ENCODE measurements at regions not wholly inside any gene's neighbourhood (a gene's known extent, or its start where the extent isn't known, plus 50 kb on each side); places are given as distances from the start of the nearest gene placed in this dataset.

GRCh38 chr2:55973673-55974072 is 50.1 kb upstream of the EFEMP1 start:
- no peaks in the 10 kb centered on the region for H3K4me1 ChIP-seq (ENCODE audit: insufficient read depth, low read length, poor library complexity, severe bottlenecking)
- no peaks in the 10 kb centered on the region for H3K79me2 ChIP-seq (ENCODE audit: insufficient read depth, low read length)
- H3F3A ChIP-seq (ENCODE audit: low read depth), result no peaks in the 10 kb centered on the region
- no peaks in the 10 kb centered on the region for H4K20me1 ChIP-seq (ENCODE audit: insufficient read depth, low read length, poor library complexity, severe bottlenecking)
- H3K9me3 ChIP-seq (ENCODE audit: insufficient read depth, low read depth, low read length), result no peaks in the 10 kb centered on the region
- no peak overlapping the region for H3K9ac ChIP-seq (ENCODE audit: low read depth, low read length, poor library complexity, severe bottlenecking)
- TF ChIP-seq CTCF (conservative IDR thresholded peaks at IDR 0.05; ENCODE audit: low read length) (no peak), EZH2phosphoT487 (IDR thresholded peaks at IDR 0.05; ENCODE audit: borderline replicate concordance) (no peak)
- H3K4me3 ChIP-seq (ENCODE audit: low read length, poor library complexity, severe bottlenecking), result no peak overlapping the region
- H3K36me3 ChIP-seq (ENCODE audit: insufficient read depth, low read length), result no peaks in the 10 kb centered on the region
- H3K9me2 ChIP-seq (replicated peaks; ENCODE audit: low read depth, low read length), result no peaks in the 10 kb centered on the region
- peaks cover 8% of the 10 kb centered on the region for H3K27me3 ChIP-seq (ENCODE audit: insufficient read depth, low read length, poor library complexity, severe bottlenecking)
- H2AFZ ChIP-seq (ENCODE audit: low read length), result no peak overlapping the region
- no peak overlapping the region for H3K4me2 ChIP-seq (ENCODE audit: low read depth, low read length, poor library complexity, severe bottlenecking)

DNA sequence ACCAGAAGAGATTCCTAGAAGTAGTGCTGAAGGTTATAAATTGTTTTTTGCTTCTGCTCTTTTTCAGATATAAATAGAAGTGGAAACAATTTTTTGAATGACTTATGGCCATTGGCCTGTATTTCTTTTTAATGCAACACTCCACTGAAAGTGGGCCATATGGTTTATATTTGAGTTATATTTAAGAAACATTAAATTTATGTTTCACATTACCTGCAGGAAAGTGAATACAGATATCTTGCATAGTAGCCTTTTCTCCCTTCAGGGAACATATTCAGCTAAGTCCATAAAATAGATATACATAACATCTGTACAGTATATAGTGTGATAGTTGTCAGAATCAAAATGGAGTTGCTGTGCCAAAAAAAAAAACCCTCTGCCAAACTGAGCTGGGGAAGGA is 53.1 kb upstream of the EFEMP1 start:
- no peaks in the 10 kb centered on the region for H3K9me2 ChIP-seq (replicated peaks; ENCODE audit: low read depth, low read length)
- peaks cover 8% of the 10 kb centered on the region for H3K27me3 ChIP-seq (ENCODE audit: insufficient read depth, low read length, poor library complexity, severe bottlenecking)
- H2AFZ ChIP-seq (ENCODE audit: low read length), result no peak overlapping the region
- no peaks in the 10 kb centered on the region for H3K36me3 ChIP-seq (ENCODE audit: insufficient read depth, low read length)
- no peaks in the 10 kb centered on the region for H3F3A ChIP-seq (ENCODE audit: low read depth)
- H3K4me2 ChIP-seq (ENCODE audit: low read depth, low read length, poor library complexity, severe bottlenecking), result no peak overlapping the region
- TF ChIP-seq EZH2phosphoT487 (IDR thresholded peaks at IDR 0.05; ENCODE audit: borderline replicate concordance), result no peak
- no peak for TF ChIP-seq CTCF (conservative IDR thresholded peaks at IDR 0.05; ENCODE audit: low read length)
- H3K9ac ChIP-seq (ENCODE audit: low read depth, low read length, poor library complexity, severe bottlenecking), result no peak overlapping the region
- H3K4me1 ChIP-seq (ENCODE audit: insufficient read depth, low read length, poor library complexity, severe bottlenecking), result no peaks in the 10 kb centered on the region
- H3K79me2 ChIP-seq (ENCODE audit: insufficient read depth, low read length), result no peaks in the 10 kb centered on the region
- H3K9me3 ChIP-seq (ENCODE audit: insufficient read depth, low read depth, low read length), result no peaks in the 10 kb centered on the region
- no peak overlapping the region for H3K4me3 ChIP-seq (ENCODE audit: low read length, poor library complexity, severe bottlenecking)
- H4K20me1 ChIP-seq (ENCODE audit: insufficient read depth, low read length, poor library complexity, severe bottlenecking), result no peaks in the 10 kb centered on the region

GRCh38 chr2:55985406-55985805 is 61.8 kb upstream of the EFEMP1 start:
- no peaks in the 10 kb centered on the region for H3F3A ChIP-seq (ENCODE audit: low read depth)
- H3K4me2 ChIP-seq (ENCODE audit: low read depth, low read length, poor library complexity, severe bottlenecking), result no peak overlapping the region
- H3K9me3 ChIP-seq (ENCODE audit: insufficient read depth, low read depth, low read length), result no peaks in the 10 kb centered on the region
- H3K9ac ChIP-seq (ENCODE audit: low read depth, low read length, poor library complexity, severe bottlenecking), result no peak overlapping the region
- H3K9me2 ChIP-seq (replicated peaks; ENCODE audit: low read depth, low read length), result no peaks in the 10 kb centered on the region
- H3K27me3 ChIP-seq (ENCODE audit: insufficient read depth, low read length, poor library complexity, severe bottlenecking), result no peaks in the 10 kb centered on the region
- H3K4me1 ChIP-seq (ENCODE audit: insufficient read depth, low read length, poor library complexity, severe bottlenecking), result no peaks in the 10 kb centered on the region
- H3K79me2 ChIP-seq (ENCODE audit: insufficient read depth, low read length), result no peaks in the 10 kb centered on the region
- H4K20me1 ChIP-seq (ENCODE audit: insufficient read depth, low read length, poor library complexity, severe bottlenecking), result no peaks in the 10 kb centered on the region
- no peak overlapping the region for H3K4me3 ChIP-seq (ENCODE audit: low read length, poor library complexity, severe bottlenecking)
- H3K36me3 ChIP-seq (ENCODE audit: insufficient read depth, low read length), result no peaks in the 10 kb centered on the region
- no peak overlapping the region for H2AFZ ChIP-seq (ENCODE audit: low read length)
- TF ChIP-seq EZH2phosphoT487 (IDR thresholded peaks at IDR 0.05; ENCODE audit: borderline replicate concordance) (no peak), CTCF (conservative IDR thresholded peaks at IDR 0.05; ENCODE audit: low read length) (no peak)
